Fibroblast of mammary gland (primary cell): ENCODE measurements at regions not wholly inside any gene's neighbourhood (a gene's known extent, or its start where the extent isn't known, plus 50 kb on each side); places are given as distances from the start of the nearest gene placed in this dataset.
"Not testable (repeated sequence)": the region's sequence is repeated elsewhere in the genome, so short reads cannot be mapped to it uniquely, and the experiment has no call there.

Experiments
- DNase-seq: peaks from one replicate; pipeline ENCODE4 v3.0.0-alpha.2; 2010; ENCODE audit warnings: low read depth
- H3K4me3 ChIP-seq: 2 replicates; pipeline ENCODE4 v1.5.1; 2011; ENCODE audit warnings: low read depth, mild to moderate bottlenecking, low read length, moderate library complexity; ENCODE audit not compliant: control insufficient read depth
- TF ChIP-seq, protein P1 (sequence below): conservative IDR thresholded peaks from 2 replicates; pipeline ENCODE4 v1.5.1; 2011; ENCODE audit warnings: low read depth, low read length, inconsistent platforms; ENCODE audit not compliant: control insufficient read depth, insufficient read depth

DNA sequence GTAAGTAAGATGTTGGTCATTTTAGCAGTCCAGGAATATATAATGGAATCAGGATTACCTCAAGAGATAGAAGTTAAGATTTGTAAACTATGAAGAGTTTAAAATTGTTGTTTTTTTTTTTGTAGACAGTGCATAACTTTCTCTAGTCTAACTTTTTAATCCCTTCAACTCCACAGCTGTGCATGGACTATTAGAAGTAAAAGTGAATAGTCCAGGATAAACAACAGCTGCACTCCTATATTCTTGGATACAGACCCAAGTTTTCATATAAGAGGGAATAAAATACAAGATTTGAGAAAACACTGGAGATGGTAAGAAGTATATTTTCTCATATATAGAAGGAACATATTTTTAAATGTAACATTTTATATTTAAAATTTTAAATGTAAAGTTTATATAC is 1509.9 kb downstream of the SLITRK5 start:
- TF ChIP-seq, protein P1, sequence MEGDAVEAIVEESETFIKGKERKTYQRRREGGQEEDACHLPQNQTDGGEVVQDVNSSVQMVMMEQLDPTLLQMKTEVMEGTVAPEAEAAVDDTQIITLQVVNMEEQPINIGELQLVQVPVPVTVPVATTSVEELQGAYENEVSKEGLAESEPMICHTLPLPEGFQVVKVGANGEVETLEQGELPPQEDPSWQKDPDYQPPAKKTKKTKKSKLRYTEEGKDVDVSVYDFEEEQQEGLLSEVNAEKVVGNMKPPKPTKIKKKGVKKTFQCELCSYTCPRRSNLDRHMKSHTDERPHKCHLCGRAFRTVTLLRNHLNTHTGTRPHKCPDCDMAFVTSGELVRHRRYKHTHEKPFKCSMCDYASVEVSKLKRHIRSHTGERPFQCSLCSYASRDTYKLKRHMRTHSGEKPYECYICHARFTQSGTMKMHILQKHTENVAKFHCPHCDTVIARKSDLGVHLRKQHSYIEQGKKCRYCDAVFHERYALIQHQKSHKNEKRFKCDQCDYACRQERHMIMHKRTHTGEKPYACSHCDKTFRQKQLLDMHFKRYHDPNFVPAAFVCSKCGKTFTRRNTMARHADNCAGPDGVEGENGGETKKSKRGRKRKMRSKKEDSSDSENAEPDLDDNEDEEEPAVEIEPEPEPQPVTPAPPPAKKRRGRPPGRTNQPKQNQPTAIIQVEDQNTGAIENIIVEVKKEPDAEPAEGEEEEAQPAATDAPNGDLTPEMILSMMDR, result no peak
- no peak for DNase-seq

DNA sequence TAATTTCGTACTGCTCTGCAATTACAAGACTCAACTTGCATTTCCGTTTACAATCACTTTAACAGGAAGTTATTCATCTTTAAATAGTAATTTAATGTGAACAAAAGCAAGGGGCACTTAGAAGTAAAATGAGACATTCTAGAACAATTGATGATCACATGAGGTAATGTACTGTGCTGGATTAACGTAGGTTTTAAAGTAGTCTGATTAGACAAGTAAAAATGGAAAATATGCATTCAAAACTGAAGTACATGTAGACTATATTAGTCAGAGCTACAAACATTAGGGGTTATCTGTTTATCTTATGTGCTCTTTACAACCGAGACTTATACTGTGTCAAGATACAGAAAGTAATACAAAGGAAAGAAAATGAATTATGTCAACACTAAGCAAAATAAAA is 1528.0 kb downstream of the SLITRK5 start:
- no peak overlapping the region for H3K4me3 ChIP-seq
- DNase-seq, result no peak
- TF ChIP-seq, protein P1, result no peak

More for the DNA sequence above, 1509.9 kb downstream of the SLITRK5 start:
- no peak overlapping the region for H3K4me3 ChIP-seq

DNA sequence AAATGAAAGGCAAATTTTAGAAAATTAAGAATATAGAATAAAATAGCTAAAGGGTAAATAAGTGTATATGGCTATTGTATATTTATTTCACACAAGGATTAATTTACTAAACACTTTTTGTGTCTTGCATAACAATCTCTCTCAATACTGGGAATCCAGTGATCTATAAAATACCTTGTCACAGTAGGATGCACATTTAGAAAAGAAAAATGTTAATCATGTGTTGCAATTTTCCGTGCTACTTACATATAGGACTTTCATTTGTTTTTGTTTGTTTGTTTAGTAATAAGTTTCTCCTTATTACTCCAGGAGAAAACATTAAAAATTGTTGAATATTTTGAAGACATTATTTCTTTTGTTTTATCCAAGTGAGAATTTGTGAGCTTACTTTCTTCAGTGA is 1533.3 kb downstream of the SLITRK5 start:
- TF ChIP-seq, protein P1, result no peak
- H3K4me3 ChIP-seq, result no peak overlapping the region
- DNase-seq, result no peak

DNA sequence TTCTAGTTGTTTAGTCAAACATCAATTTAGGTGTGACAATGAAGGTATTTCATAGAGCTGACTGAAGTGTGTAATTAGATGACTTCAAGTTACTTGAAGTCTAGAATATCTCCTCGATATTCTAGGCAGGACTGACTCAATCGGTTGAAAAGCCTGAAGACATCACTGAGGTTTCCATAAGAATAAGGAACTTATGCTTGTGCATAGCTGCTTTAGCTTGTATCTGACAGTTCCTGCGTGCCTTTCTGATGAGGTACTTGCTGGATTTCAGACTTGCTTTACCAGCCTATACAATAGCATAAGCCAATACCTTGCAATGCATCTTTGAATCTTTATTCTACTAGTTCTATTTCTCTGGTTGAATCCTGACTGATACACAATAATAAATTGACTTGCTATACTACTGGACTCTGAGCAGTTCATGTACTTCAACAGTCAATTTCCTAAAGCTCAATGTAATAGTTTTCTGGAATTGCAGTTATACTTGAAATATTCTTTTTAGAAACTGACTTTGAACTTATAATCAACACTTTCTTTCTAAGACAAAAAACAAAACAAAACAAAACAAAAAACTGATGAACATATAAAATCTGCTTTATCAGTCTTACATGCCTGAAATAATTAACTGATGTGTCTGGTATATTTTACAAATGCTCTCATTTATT is 1534.8 kb downstream of the SLITRK5 start:
- no peak overlapping the region for H3K4me3 ChIP-seq
- TF ChIP-seq, protein P1, result no peak
- no peak for DNase-seq

DNA sequence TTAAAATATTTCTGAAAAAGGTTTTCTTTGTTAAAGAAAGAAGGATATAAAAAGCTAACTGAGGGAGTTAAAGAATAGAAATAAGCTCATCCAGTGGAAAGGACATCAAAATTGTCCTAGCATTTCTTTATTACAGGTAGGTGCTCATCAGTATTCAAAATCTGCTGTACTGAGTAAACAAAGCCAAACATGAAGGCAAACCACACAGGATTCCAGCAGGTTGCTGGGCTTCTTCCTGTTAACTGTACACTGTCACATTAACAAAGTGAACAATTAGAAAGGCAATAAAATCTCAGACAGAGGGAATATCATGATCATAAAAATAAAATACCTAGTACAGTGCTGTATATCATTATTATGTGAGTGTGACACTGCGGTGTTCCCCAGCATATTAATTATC is 1541.0 kb downstream of the SLITRK5 start:
- TF ChIP-seq, protein P1, result no peak
- DNase-seq, result no peak
- no peak overlapping the region for H3K4me3 ChIP-seq

DNA sequence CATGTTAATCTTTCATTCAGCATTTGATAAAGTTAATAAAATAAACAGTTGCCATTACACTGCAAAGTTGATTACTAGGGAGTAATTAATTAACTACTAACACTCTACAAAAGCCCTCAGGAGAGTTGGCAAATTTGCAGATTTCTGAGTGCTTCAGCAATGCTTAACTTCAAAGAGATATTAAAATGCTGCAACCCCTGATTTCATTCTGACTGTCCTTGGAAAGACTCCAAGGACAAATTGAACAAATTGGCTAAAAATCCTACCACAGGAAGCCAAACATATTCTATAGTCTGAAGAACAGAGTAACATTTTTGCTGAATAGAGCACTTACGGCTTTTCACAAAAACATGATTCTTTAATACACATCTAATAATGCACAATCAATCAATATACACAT is 1543.0 kb downstream of the SLITRK5 start:
- H3K4me3 ChIP-seq, result no peak overlapping the region
- no peak for DNase-seq
- TF ChIP-seq, protein P1, result no peak

DNA sequence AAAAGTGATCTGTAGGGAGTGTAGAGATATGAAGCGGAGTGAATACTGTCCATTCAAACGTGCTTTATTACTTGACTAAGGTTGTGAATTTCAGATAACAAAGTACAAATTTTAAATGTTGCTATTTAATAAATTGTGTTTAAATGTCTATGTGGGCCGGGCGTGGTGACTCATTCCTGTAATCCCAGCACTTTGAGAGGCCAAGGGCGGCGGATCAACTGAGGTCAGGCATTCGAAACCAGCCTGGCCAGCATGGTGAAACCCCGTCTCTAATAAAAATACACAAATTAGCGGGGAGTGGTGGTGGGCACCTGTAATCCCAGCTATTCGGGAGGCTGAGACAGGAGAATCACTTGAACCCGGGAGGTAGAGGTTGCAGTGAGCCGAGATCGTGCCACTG is 1544.1 kb downstream of the SLITRK5 start:
- H3K4me3 ChIP-seq, DNase-seq: not testable (repeated sequence)
